Keratinocyte (primary cell): ENCODE measurements at regions not wholly inside any gene's neighbourhood (a gene's known extent, or its start where the extent isn't known, plus 50 kb on each side); places are given as distances from the start of the nearest gene placed in this dataset.
A peak's percentile ranks its signal among the peaks of the same experiment; 100 is the strongest.

Experiments used
- DNase-seq: peaks from one replicate; pipeline ENCODE4 v3.0.0-alpha.2; 2011; ENCODE audit warnings: low read depth, missing footprints, low spot score
- FAIRE-seq: peaks from 2 replicates; lab custom pipeline; 2011; peaks lifted over from hg19 to GRCh38; lab: Jason Lieb, UNC
- H2AFZ ChIP-seq: 2 replicates; pipeline ENCODE4 v1.6.0; 2012; ENCODE audit warnings: low read length, control low read depth, inconsistent platforms; ENCODE audit not compliant: control insufficient read depth
- H3K27ac ChIP-seq: 2 replicates; pipeline ENCODE4 v1.5.1; 2011; ENCODE audit warnings: low read length; ENCODE audit not compliant: control insufficient read depth, insufficient read depth
- H3K27me3 ChIP-seq: 3 replicates; pipeline ENCODE4 v1.6.0; 2011; ENCODE audit warnings: low read length; ENCODE audit not compliant: control insufficient read depth, insufficient read depth; ENCODE audit errors: extremely low read depth
- H3K36me3 ChIP-seq, 2 experiments: 2 replicates in 1 of 2; 3 replicates in 1 of 2; pipeline ENCODE4 v1.5.1; 2011; ENCODE audit warnings: low read length in 2 of 2, mild to moderate bottlenecking in 1 of 2; ENCODE audit not compliant: control insufficient read depth in 2 of 2, insufficient read depth in 2 of 2; ENCODE audit errors: extremely low read depth in 1 of 2
- H3K4me1 ChIP-seq: 3 replicates; pipeline ENCODE4 v1.5.1; 2011; ENCODE audit warnings: low read length; ENCODE audit not compliant: control insufficient read depth, insufficient read depth; ENCODE audit errors: extremely low read depth
- H3K4me2 ChIP-seq: 3 replicates; pipeline ENCODE4 v1.6.0; 2011; ENCODE audit warnings: low read depth, low read length; ENCODE audit not compliant: control insufficient read depth, insufficient read depth; ENCODE audit errors: extremely low read depth
- H3K4me3 ChIP-seq, 3 experiments: fragments of 200-600 bp in 1 of 3; sonication (generic) in 1 of 3; 2 replicates in 2 of 3; 3 replicates in 1 of 3; pipeline ENCODE4 v1.5.1; 2011 to 2016; ENCODE audit warnings: low read length in 3 of 3, mild to moderate bottlenecking in 3 of 3, control low read depth in 2 of 3, inconsistent platforms in 1 of 3, low read depth in 1 of 3, mixed read lengths in 1 of 3, mixed run types in 1 of 3, moderate library complexity in 1 of 3; ENCODE audit not compliant: control insufficient read depth in 2 of 3, insufficient read depth in 2 of 3; ENCODE audit errors: extremely low read depth in 1 of 3
- H3K79me2 ChIP-seq: 2 replicates; pipeline ENCODE4 v1.6.0; 2012; ENCODE audit warnings: low read length; ENCODE audit not compliant: control insufficient read depth, insufficient read depth
- H3K9ac ChIP-seq: 3 replicates; pipeline ENCODE4 v1.6.0; 2011; ENCODE audit warnings: low read length; ENCODE audit not compliant: control insufficient read depth, insufficient read depth; ENCODE audit errors: extremely low read depth
- H3K9me1 ChIP-seq: 3 replicates; pipeline ENCODE4 v1.6.0; 2011; ENCODE audit warnings: low read length; ENCODE audit not compliant: control insufficient read depth, insufficient read depth; ENCODE audit errors: extremely low read depth
- H3K9me3 ChIP-seq: 2 replicates; pipeline ENCODE4 v1.5.1; 2012; ENCODE audit warnings: low read depth, low read length; ENCODE audit not compliant: control insufficient read depth
- H4K20me1 ChIP-seq: 3 replicates; pipeline ENCODE4 v1.6.0; 2011; ENCODE audit warnings: low read length; ENCODE audit not compliant: control insufficient read depth, insufficient read depth; ENCODE audit errors: extremely low read depth
- CTCF ChIP-seq, 3 experiments: IDR thresholded peaks in 1 of 3; conservative IDR thresholded peaks in 1 of 3; optimal IDR thresholded peaks in 1 of 3; 2 replicates in 2 of 3; 3 replicates in 1 of 3; pipeline versions ENCODE3 to v1.5.1; 2011; ENCODE audit warnings: low read length in 3 of 3, mild to moderate bottlenecking in 3 of 3, moderate library complexity in 2 of 3, control low read depth in 1 of 3, inconsistent platforms in 1 of 3; ENCODE audit not compliant: insufficient read depth in 2 of 3; ENCODE audit errors: extremely low read depth in 1 of 3
- EZH2 ChIP-seq: IDR thresholded peaks from one replicate; pipeline ENCODE4 v1.6.1; 2012; ENCODE audit warnings: inconsistent platforms, mild to moderate bottlenecking, low read length, moderate library complexity
- dilution Hi-C: fragments of 300-500 bp; cut with MboI; formaldehyde crosslinking; loops from one replicate; pipeline ENCODE4 v1.7.0; 2020; ENCODE audit warnings: low sequenced_read_pairs; ENCODE audit not compliant: extremely low pct_ligation_motif_present

GRCh38 chr4:28639747-28640146 lies 1779.1 kb downstream of the STIM2 start:
- no peaks in the 10 kb centered on the region for H3K27me3 ChIP-seq
- no peak overlapping the region for H3K4me2 ChIP-seq
- no peak overlapping the region for H2AFZ ChIP-seq
- H3K9ac ChIP-seq: no peak overlapping the region
- dilution Hi-C loops: no loop called here
- FAIRE-seq (no peak), DNase-seq (no peak)
- no peaks in the 10 kb centered on the region for H3K36me3 ChIP-seq
- H3K79me2 ChIP-seq: no peaks in the 10 kb centered on the region
- H3K27ac ChIP-seq: no peak overlapping the region
- TF ChIP-seq CTCF (optimal IDR thresholded peaks at IDR 0.05 in 1 of 3, IDR thresholded peaks at IDR 0.05 in 1 of 3, conservative IDR thresholded peaks at IDR 0.05 in 1 of 3; ENCODE audit: extremely low read depth in 1 of 3, insufficient read depth in 2 of 3, low read length in 3 of 3) (no peak), EZH2 (no peak)
- no peaks in the 10 kb centered on the region for H4K20me1 ChIP-seq
- H3K4me1 ChIP-seq: no peaks in the 10 kb centered on the region
- H3K9me1 ChIP-seq: no peaks in the 10 kb centered on the region
- no peaks in the 10 kb centered on the region for H3K9me3 ChIP-seq
- H3K4me3 ChIP-seq: no peak overlapping the region

- H4K20me1 ChIP-seq: no peaks in the 10 kb centered on the region
- dilution Hi-C loops: no loop called here
Observed at GRCh38 chr4:28654618-28655017, 1794.0 kb downstream of the STIM2 start.

More at GRCh38 chr4:28654618-28655017, 1794.0 kb downstream of the STIM2 start:
- Histone ChIP-seq H3K4me2 (no peak overlapping the region), H3K9ac (no peak overlapping the region), H3K27ac (no peak overlapping the region), H3K27me3 (no peaks in the 10 kb centered on the region), H2AFZ (peak overlapping the region; percentile 33), H3K36me3 (no peaks in the 10 kb centered on the region), H3K4me1 (no peaks in the 10 kb centered on the region), H3K79me2 (no peaks in the 10 kb centered on the region), H3K9me3 (no peaks in the 10 kb centered on the region), H3K4me3 (no peak overlapping the region), H3K9me1 (no peaks in the 10 kb centered on the region)
- no peak for TF ChIP-seq EZH2
- TF ChIP-seq CTCF (optimal IDR thresholded peaks at IDR 0.05 in 1 of 3, IDR thresholded peaks at IDR 0.05 in 1 of 3, conservative IDR thresholded peaks at IDR 0.05 in 1 of 3; ENCODE audit: extremely low read depth in 1 of 3, insufficient read depth in 2 of 3, low read length in 3 of 3): no peak
- DNase-seq: no peak
- FAIRE-seq: no peak
